Kidney (tissue), 13 donors: ENCODE measurements at regions not wholly inside any gene's neighbourhood (a gene's known extent, or its start where the extent isn't known, plus 50 kb on each side); places are given as distances from the start of the nearest gene placed in this dataset.

Experiments
- DNase-seq, 5 donors: peaks; one replicate each; pipeline ENCODE4 v3.0.0-alpha.2; 2013 to 2020
- FAIRE-seq: peaks from 2 replicates; lab custom pipeline; 2012; peaks lifted over from hg19 to GRCh38; lab: Jason Lieb, UNC
- H3K27ac ChIP-seq, 2 donors: one replicate each; pipeline ENCODE4 v1.7.0; 2013; ENCODE audit warnings: low read depth in 2 of 2, low read length in 2 of 2, inconsistent platforms in 1 of 2
- H3K27me3 ChIP-seq: one replicate; pipeline ENCODE4 v1.7.1; 2013; ENCODE audit warnings: low read length, inconsistent platforms; ENCODE audit not compliant: control insufficient read depth, insufficient read depth
- H3K36me3 ChIP-seq, 3 donors: one replicate each; pipeline versions ENCODE4 v1.7.0 to v1.7.1; 2013; ENCODE audit warnings: low read length in 3 of 3, control low read depth in 1 of 3, inconsistent platforms in 1 of 3; ENCODE audit not compliant: insufficient read depth in 3 of 3, control insufficient read depth in 2 of 3
- H3K4me1 ChIP-seq, 3 donors: one replicate each; pipeline versions ENCODE4 v1.7.0 to v1.7.1; 2013; ENCODE audit warnings: low read length in 3 of 3, inconsistent platforms in 1 of 3, low read depth in 1 of 3; ENCODE audit not compliant: control insufficient read depth in 2 of 3, insufficient read depth in 2 of 3
- H3K4me3 ChIP-seq, 3 donors: one replicate each; pipeline versions ENCODE4 v1.7.0 to v1.8.1; 2013; ENCODE audit warnings: low read length in 3 of 3, control low read depth in 1 of 3, inconsistent platforms in 1 of 3
- H3K9ac ChIP-seq, 3 donors: one replicate each; pipeline versions ENCODE4 v1.7.0 to v1.7.1; 2013; ENCODE audit warnings: low read length in 3 of 3, control low read depth in 1 of 3, inconsistent platforms in 1 of 3
- H3K9me3 ChIP-seq, 3 donors: one replicate each; pipeline versions ENCODE4 v1.7.0 to v1.7.1; 2013; ENCODE audit warnings: low read length in 3 of 3, control low read depth in 1 of 3, inconsistent platforms in 1 of 3; ENCODE audit not compliant: control insufficient read depth in 2 of 3, insufficient read depth in 1 of 3
- intact Hi-C: fragments of 100-400 bp; cut with DNase I; formaldehyde crosslinking; loops from one replicate; pipeline ENCODE4 v1.11.1; 2022
- TF ChIP-seq, protein P1 (sequence below): IDR thresholded peaks from 3 replicates; pipeline ENCODE4 v1.5.1; 2012; ENCODE audit warnings: mild to moderate bottlenecking, moderate library complexity, borderline replicate concordance; ENCODE audit not compliant: insufficient read depth; ENCODE audit errors: extremely low read depth
- donor health status: control.
- donor health status: control.
- donor health status: control.
- donor health status: control.
- donor health status: control.
- donor health status: DM: yes; HTN: yes; CAD: no.
- donor health status: Normal renal cell carcinoma (clear cell type).

- H3K27ac ChIP-seq: no peak overlapping the region
These were observed 90.0 kb downstream of the DSEL start for GRCh38 chr18:67426486-67426885.

GRCh38 chr18:67425672-67426071 is 90.8 kb downstream of the DSEL start:
- H3K36me3 ChIP-seq: no peaks in the 10 kb centered on the region
- no peak overlapping the region for H3K9ac ChIP-seq
- H3K27me3 ChIP-seq: no peaks in the 10 kb centered on the region
- no peaks in the 10 kb centered on the region for H3K9me3 ChIP-seq
- intact Hi-C loops: no loop called here
- TF ChIP-seq, protein P1, sequence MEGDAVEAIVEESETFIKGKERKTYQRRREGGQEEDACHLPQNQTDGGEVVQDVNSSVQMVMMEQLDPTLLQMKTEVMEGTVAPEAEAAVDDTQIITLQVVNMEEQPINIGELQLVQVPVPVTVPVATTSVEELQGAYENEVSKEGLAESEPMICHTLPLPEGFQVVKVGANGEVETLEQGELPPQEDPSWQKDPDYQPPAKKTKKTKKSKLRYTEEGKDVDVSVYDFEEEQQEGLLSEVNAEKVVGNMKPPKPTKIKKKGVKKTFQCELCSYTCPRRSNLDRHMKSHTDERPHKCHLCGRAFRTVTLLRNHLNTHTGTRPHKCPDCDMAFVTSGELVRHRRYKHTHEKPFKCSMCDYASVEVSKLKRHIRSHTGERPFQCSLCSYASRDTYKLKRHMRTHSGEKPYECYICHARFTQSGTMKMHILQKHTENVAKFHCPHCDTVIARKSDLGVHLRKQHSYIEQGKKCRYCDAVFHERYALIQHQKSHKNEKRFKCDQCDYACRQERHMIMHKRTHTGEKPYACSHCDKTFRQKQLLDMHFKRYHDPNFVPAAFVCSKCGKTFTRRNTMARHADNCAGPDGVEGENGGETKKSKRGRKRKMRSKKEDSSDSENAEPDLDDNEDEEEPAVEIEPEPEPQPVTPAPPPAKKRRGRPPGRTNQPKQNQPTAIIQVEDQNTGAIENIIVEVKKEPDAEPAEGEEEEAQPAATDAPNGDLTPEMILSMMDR: no peak
- no peak overlapping the region for H3K4me3 ChIP-seq
- DNase-seq (no peak), FAIRE-seq (no peak)
- no peak overlapping the region for H3K27ac ChIP-seq
- H3K4me1 ChIP-seq: no peaks in the 10 kb centered on the region

More at GRCh38 chr18:67426486-67426885, 90.0 kb downstream of the DSEL start:
- H3K4me1 ChIP-seq: no peaks in the 10 kb centered on the region
- no peak overlapping the region for H3K9ac ChIP-seq
- H3K36me3 ChIP-seq: no peaks in the 10 kb centered on the region
- H3K4me3 ChIP-seq: no peak overlapping the region
- DNase-seq: no peak
- H3K27me3 ChIP-seq: no peaks in the 10 kb centered on the region
- TF ChIP-seq, protein P1: no peak
- H3K9me3 ChIP-seq: no peaks in the 10 kb centered on the region
- no peak for FAIRE-seq
- intact Hi-C loops: no loop called here

DNA sequence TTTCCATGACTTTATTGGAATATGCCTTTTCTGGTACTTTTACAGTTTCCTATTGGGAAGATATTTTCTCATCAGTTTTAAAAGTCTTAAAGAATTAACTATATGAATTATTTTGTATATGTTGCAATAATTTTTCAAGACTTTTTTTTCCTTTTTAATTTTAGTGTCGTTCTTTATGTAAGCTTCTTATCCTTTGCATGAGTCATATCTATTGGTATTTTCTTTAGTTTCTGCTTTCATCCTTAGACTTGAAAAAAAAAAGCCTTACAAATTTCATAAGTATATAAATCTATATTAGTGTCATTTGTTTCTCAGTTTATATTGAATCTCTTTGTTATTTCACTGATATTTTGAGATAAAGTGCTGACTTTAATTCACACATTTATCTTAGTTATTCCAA is 94.9 kb downstream of the DSEL start:
- intact Hi-C loops: no loop called here
- Histone ChIP-seq H3K9me3 (no peaks in the 10 kb centered on the region), H3K36me3 (no peaks in the 10 kb centered on the region), H3K4me3 (no peak overlapping the region), H3K4me1 (no peaks in the 10 kb centered on the region), H3K9ac (no peak overlapping the region), H3K27me3 (no peaks in the 10 kb centered on the region), H3K27ac (no peak overlapping the region)
- TF ChIP-seq, protein P1: no peak
- FAIRE-seq (peak; percentile 56), DNase-seq (no peak)
